WTC11 (cell line): ENCODE measurements at regions not wholly inside any gene's neighbourhood (a gene's known extent, or its start where the extent isn't known, plus 50 kb on each side); places are given as distances from the start of the nearest gene placed in this dataset.

Experiments used
- ATF1 ChIP-seq: sonication (generic); formaldehyde crosslinking; IDR thresholded peaks from 2 replicates; pipeline ENCODE4 v1.8.1; 2023; ENCODE audit warnings: mild to moderate bottlenecking, moderate library complexity, missing genetic modification reagents
- ETV6 ChIP-seq: sonication (generic); formaldehyde crosslinking; IDR thresholded peaks from 2 replicates; pipeline ENCODE4 v1.8.1; 2022; ENCODE audit warnings: mild to moderate bottlenecking, missing genetic modification reagents
- GABPB1 ChIP-seq: sonication (generic); formaldehyde crosslinking; IDR thresholded peaks from 2 replicates; pipeline ENCODE4 v1.8.1; 2023; ENCODE audit warnings: mild to moderate bottlenecking, missing genetic modification reagents
- JUN ChIP-seq: sonication (generic); formaldehyde crosslinking; IDR thresholded peaks from 2 replicates; pipeline ENCODE4 v1.8.0; 2023; ENCODE audit warnings: mild to moderate bottlenecking, missing genetic modification reagents
- MXD4 ChIP-seq: fragments of 250-450 bp; sonication (Bioruptor Pico); IDR thresholded peaks from 2 replicates; pipeline ENCODE4 v1.8.0; 2021; ENCODE audit warnings: mild to moderate bottlenecking, moderate library complexity, borderline replicate concordance
- NFE2L1 ChIP-seq: sonication (generic); formaldehyde crosslinking; IDR thresholded peaks from 2 replicates; pipeline ENCODE4 v1.8.1; 2023; ENCODE audit warnings: missing genetic modification reagents
- NR1H2 ChIP-seq: sonication (generic); formaldehyde crosslinking; IDR thresholded peaks from 2 replicates; pipeline ENCODE4 v1.9.0; 2021; ENCODE audit warnings: mild to moderate bottlenecking, moderate library complexity, missing genetic modification reagents
- NR3C1 ChIP-seq: sonication (generic); formaldehyde crosslinking; conservative IDR thresholded peaks from 2 replicates; pipeline ENCODE4 v1.8.1; 2023; ENCODE audit warnings: low read depth, mild to moderate bottlenecking, missing genetic modification reagents
- SP1 ChIP-seq: sonication (generic); formaldehyde crosslinking; conservative IDR thresholded peaks from 2 replicates; pipeline ENCODE4 v1.8.1; 2022; ENCODE audit warnings: missing genetic modification reagents
- ZBTB21 ChIP-seq: sonication (generic); formaldehyde crosslinking; IDR thresholded peaks from 2 replicates; pipeline ENCODE4 v1.8.1; 2023; ENCODE audit warnings: mild to moderate bottlenecking, missing genetic modification reagents, borderline replicate concordance
- TF ChIP-seq, protein P1 (sequence below): sonication (generic); formaldehyde crosslinking; IDR thresholded peaks from 2 replicates; pipeline ENCODE4 v1.8.1; 2023; ENCODE audit warnings: mild to moderate bottlenecking, missing genetic modification reagents, moderate library complexity
- TF ChIP-seq, protein P2 (sequence below): fragments of 200-600 bp; IDR thresholded peaks from 2 replicates; pipeline ENCODE4 v1.8.0; 2022; ENCODE audit warnings: antibody characterized with exemption
- TF ChIP-seq, protein P3 (sequence below): sonication (generic); formaldehyde crosslinking; IDR thresholded peaks from 2 replicates; pipeline ENCODE4 v1.8.1; 2022; ENCODE audit warnings: missing genetic modification reagents, borderline replicate concordance
- TF ChIP-seq, protein P4 (sequence below): sonication (generic); formaldehyde crosslinking; IDR thresholded peaks from 2 replicates; pipeline ENCODE4 v1.8.1; 2022; ENCODE audit warnings: mild to moderate bottlenecking, missing genetic modification reagents, moderate library complexity, borderline replicate concordance

DNA sequence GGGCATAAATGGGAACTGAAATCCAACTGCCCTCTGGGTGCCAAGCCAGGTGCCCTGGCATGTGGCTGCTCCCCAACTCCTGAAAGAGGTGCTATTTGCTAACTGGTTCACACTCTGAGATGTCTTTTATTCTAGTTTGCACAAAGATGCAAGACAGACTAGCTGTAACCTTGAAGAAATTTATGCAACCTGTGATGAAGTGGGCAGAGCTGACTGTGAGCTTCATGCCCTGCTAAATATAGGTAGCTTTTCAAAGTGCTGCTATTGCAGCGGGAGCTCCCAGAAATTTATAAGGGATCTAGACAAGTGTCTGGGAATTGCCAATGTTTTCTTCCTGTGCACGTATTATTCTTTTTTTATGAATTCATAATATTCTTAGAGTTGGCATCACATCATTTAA is 517.5 kb downstream of the RNF144B start:
- TF ChIP-seq, protein P1, sequence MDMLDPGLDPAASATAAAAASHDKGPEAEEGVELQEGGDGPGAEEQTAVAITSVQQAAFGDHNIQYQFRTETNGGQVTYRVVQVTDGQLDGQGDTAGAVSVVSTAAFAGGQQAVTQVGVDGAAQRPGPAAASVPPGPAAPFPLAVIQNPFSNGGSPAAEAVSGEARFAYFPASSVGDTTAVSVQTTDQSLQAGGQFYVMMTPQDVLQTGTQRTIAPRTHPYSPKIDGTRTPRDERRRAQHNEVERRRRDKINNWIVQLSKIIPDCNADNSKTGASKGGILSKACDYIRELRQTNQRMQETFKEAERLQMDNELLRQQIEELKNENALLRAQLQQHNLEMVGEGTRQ (CRISPR knock-in tag) = no peak
- TF ChIP-seq, protein P2, sequence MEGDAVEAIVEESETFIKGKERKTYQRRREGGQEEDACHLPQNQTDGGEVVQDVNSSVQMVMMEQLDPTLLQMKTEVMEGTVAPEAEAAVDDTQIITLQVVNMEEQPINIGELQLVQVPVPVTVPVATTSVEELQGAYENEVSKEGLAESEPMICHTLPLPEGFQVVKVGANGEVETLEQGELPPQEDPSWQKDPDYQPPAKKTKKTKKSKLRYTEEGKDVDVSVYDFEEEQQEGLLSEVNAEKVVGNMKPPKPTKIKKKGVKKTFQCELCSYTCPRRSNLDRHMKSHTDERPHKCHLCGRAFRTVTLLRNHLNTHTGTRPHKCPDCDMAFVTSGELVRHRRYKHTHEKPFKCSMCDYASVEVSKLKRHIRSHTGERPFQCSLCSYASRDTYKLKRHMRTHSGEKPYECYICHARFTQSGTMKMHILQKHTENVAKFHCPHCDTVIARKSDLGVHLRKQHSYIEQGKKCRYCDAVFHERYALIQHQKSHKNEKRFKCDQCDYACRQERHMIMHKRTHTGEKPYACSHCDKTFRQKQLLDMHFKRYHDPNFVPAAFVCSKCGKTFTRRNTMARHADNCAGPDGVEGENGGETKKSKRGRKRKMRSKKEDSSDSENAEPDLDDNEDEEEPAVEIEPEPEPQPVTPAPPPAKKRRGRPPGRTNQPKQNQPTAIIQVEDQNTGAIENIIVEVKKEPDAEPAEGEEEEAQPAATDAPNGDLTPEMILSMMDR = no peak
- TF ChIP-seq NR3C1 (no peak), JUN (CRISPR knock-in tag) (no peak), MXD4 (CRISPR knock-in tag) (no peak), SP1 (CRISPR knock-in tag) (no peak), ETV6 (CRISPR knock-in tag) (no peak), NR1H2 (no peak), NFE2L1 (CRISPR knock-in tag) (no peak), ZBTB21 (no peak), ATF1 (CRISPR knock-in tag) (no peak), GABPB1 (CRISPR knock-in tag) (no peak)
- TF ChIP-seq, protein P3, sequence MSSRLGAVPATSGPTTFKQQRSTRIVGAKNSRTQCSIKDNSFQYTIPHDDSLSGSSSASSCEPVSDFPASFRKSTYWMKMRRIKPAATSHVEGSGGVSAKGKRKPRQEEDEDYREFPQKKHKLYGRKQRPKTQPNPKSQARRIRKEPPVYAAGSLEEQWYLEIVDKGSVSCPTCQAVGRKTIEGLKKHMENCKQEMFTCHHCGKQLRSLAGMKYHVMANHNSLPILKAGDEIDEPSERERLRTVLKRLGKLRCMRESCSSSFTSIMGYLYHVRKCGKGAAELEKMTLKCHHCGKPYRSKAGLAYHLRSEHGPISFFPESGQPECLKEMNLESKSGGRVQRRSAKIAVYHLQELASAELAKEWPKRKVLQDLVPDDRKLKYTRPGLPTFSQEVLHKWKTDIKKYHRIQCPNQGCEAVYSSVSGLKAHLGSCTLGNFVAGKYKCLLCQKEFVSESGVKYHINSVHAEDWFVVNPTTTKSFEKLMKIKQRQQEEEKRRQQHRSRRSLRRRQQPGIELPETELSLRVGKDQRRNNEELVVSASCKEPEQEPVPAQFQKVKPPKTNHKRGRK (CRISPR knock-in tag) = no peak
- TF ChIP-seq, protein P4, sequence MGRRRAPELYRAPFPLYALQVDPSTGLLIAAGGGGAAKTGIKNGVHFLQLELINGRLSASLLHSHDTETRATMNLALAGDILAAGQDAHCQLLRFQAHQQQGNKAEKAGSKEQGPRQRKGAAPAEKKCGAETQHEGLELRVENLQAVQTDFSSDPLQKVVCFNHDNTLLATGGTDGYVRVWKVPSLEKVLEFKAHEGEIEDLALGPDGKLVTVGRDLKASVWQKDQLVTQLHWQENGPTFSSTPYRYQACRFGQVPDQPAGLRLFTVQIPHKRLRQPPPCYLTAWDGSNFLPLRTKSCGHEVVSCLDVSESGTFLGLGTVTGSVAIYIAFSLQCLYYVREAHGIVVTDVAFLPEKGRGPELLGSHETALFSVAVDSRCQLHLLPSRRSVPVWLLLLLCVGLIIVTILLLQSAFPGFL = no peak
